ENCODE measurements at regions not wholly inside any gene's neighbourhood (a gene's known extent, or its start where the extent isn't known, plus 50 kb on each side); places are given as distances from the start of the nearest gene placed in this dataset.
A peak's percentile ranks its signal among the peaks of the same experiment; 100 is the strongest.

DNA sequence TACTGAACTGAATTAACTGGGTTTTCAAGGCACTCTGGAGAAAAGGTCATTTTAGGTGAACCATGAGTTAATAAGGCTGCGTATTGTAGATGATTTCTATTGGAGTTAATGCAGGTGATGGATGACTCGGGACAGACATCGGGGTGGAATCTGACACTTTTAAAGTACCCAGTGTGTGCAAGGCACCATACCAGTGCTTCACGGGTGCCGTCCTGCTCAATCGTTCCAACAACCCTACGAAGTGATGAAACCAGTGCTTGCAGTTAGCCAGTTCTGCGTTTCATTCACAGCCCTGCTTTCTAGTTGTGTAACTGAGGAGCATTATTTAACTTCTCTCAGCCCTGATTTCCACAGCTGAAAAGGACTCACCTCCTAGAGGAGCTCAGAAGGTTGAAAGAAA is 216.5 kb downstream of the BARX2 start:
- no peak overlapping the region for H2AFZ ChIP-seq (ENCODE audit: low read length)
- no peak for DNase-seq
- H3K23ac ChIP-seq (ENCODE audit: insufficient read length, low read depth, low read length): no peak overlapping the region
- no peak overlapping the region for H3K56ac ChIP-seq (ENCODE audit: insufficient read length, low read depth, low read length)
- H3K23me2 ChIP-seq (ENCODE audit: insufficient read length, low read depth, low read length, poor library complexity, severe bottlenecking): no peaks in the 10 kb centered on the region
- no peak overlapping the region for H4K8ac ChIP-seq (replicated peaks; ENCODE audit: insufficient read length, low read depth, low read length)
- no peak overlapping the region for H2BK12ac ChIP-seq (ENCODE audit: insufficient read length, low read depth, low read length)
- no peaks in the 10 kb centered on the region for H3K9me3 ChIP-seq (ENCODE audit: control insufficient read depth, low read depth, low read length)
- no peaks in the 10 kb centered on the region for H3K79me1 ChIP-seq (ENCODE audit: insufficient read depth, low read depth, low read length, poor library complexity, severe bottlenecking)
- no peaks in the 10 kb centered on the region for H3K79me2 ChIP-seq (ENCODE audit: insufficient read depth, low read length)
- no peaks in the 10 kb centered on the region for H4K20me1 ChIP-seq (ENCODE audit: control insufficient read depth, insufficient read depth, insufficient read length)
- H3K27ac ChIP-seq (ENCODE audit: insufficient read length, low read depth, low read length): no peak overlapping the region
- Mint-ChIP-seq H3K9me3 (no peaks in the 10 kb centered on the region), H3K4me1 (peaks cover 0 to 8% of the 10 kb centered on the region in 2 experiments; a peak in 3 of 4 replicates), H3K27me3 (ENCODE audit: low read depth) (peaks cover 9% of the 10 kb centered on the region), H3K27ac (0 out of 7 replicates have a peak overlapping the region, but pooled peaks of 1 of the 3 experiments have one; percentile 29), H3K4me3 (no peak overlapping the region), H3K36me3 (ENCODE audit: insufficient read depth in 1 of 3, low read depth in 3 of 3) (peaks cover 0 to 3% (median 0%) of the 10 kb centered on the region in 3 experiments; a peak in 2 of 7 replicates)
- H2BK120ac ChIP-seq (ENCODE audit: low read depth, low read length, poor library complexity, severe bottlenecking): no peak overlapping the region
- no peak overlapping the region for H2AK5ac ChIP-seq (ENCODE audit: insufficient read length, low read length)
- no peak overlapping the region for H3K18ac ChIP-seq (ENCODE audit: insufficient read length, low read depth, low read length)
- H3K27me3 ChIP-seq (ENCODE audit: insufficient read depth, low read length): no peaks in the 10 kb centered on the region
- H3T11ph ChIP-seq (ENCODE audit: low read length): no peak overlapping the region
- no peak overlapping the region for H3K4me2 ChIP-seq (ENCODE audit: insufficient read depth, insufficient read length, low read length)
- H3K4ac ChIP-seq (ENCODE audit: low read depth, low read length): no peak overlapping the region
- TF ChIP-seq, protein P1, sequence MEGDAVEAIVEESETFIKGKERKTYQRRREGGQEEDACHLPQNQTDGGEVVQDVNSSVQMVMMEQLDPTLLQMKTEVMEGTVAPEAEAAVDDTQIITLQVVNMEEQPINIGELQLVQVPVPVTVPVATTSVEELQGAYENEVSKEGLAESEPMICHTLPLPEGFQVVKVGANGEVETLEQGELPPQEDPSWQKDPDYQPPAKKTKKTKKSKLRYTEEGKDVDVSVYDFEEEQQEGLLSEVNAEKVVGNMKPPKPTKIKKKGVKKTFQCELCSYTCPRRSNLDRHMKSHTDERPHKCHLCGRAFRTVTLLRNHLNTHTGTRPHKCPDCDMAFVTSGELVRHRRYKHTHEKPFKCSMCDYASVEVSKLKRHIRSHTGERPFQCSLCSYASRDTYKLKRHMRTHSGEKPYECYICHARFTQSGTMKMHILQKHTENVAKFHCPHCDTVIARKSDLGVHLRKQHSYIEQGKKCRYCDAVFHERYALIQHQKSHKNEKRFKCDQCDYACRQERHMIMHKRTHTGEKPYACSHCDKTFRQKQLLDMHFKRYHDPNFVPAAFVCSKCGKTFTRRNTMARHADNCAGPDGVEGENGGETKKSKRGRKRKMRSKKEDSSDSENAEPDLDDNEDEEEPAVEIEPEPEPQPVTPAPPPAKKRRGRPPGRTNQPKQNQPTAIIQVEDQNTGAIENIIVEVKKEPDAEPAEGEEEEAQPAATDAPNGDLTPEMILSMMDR (conservative IDR thresholded peaks at IDR 0.05): no peak
- no peak overlapping the region for H4K5ac ChIP-seq (ENCODE audit: insufficient read length, low read depth, low read length)
- no peak overlapping the region for H2BK20ac ChIP-seq (ENCODE audit: low read depth, low read length, poor library complexity, severe bottlenecking)
- H4K91ac ChIP-seq (ENCODE audit: insufficient read length, low read depth, low read length): no peak overlapping the region
- no CpG with 5 or more reads among the region's 8 CpGs for WGBS (ENCODE audit: extremely low coverage, insufficient read length, low lambda C conversion rate)
- H2BK15ac ChIP-seq (ENCODE audit: low read depth, low read length): no peak overlapping the region
- H3K9ac ChIP-seq (ENCODE audit: extremely low read depth, insufficient read length, low read length): no peak overlapping the region
- H2BK5ac ChIP-seq (ENCODE audit: insufficient read length, low read length): no peak overlapping the region
- no peak overlapping the region for H3K14ac ChIP-seq (ENCODE audit: insufficient read depth, low read length)
- H3K4me1 ChIP-seq (ENCODE audit: insufficient read depth, low read length): peaks cover 5% of the 10 kb centered on the region; the same call in 1 of the 2 replicates
